OCI-LY1 (cell line): ENCODE measurements at regions not wholly inside any gene's neighbourhood (a gene's known extent, or its start where the extent isn't known, plus 50 kb on each side); places are given as distances from the start of the nearest gene placed in this dataset.
"Not testable (repeated sequence)": the region's sequence is repeated elsewhere in the genome, so short reads cannot be mapped to it uniquely, and the experiment has no call there.

Experiments
- CTCF ChIP-seq: fragments of 200-600 bp; sonication (generic), shearing (Covaris generic); IDR thresholded peaks from 2 replicates; pipeline ENCODE4 v1.5.1; 2017; ENCODE audit warnings: mild to moderate bottlenecking, antibody characterized with exemption, low read length, moderate library complexity, mixed read lengths
- EZH2 ChIP-seq: fragments of 200-600 bp; sonication (generic), shearing (Covaris generic); IDR thresholded peaks from 2 replicates; pipeline ENCODE4 v1.8.0; 2017; ENCODE audit warnings: borderline replicate concordance, mixed run types, mild to moderate bottlenecking, antibody characterized with exemption, low read length, moderate library complexity, mixed read lengths

GRCh38 chr15:31507573-31507972, 180.9 kb downstream of the KLF13 start:
- TF ChIP-seq CTCF, EZH2: not testable (repeated sequence)
